HepG2 (cell line): ENCODE measurements at regions not wholly inside any gene's neighbourhood (a gene's known extent, or its start where the extent isn't known, plus 50 kb on each side); places are given as distances from the start of the nearest gene placed in this dataset.
"Not testable (repeated sequence)": the region's sequence is repeated elsewhere in the genome, so short reads cannot be mapped to it uniquely, and the experiment has no call there.

Experiments
- CHD2 ChIP-seq: IDR thresholded peaks from 2 replicates; pipeline ENCODE4 v1.6.1; 2011; ENCODE audit warnings: low read depth, low read length, improper control_type of control experiment
- FOXK2 ChIP-seq: fragments of 450-650 bp; IDR thresholded peaks from 2 replicates; pipeline ENCODE4 v1.6.1; 2016
- ZNF589 ChIP-seq: sonication (generic); formaldehyde crosslinking; conservative IDR thresholded peaks from 2 replicates; pipeline ENCODE4 v1.8.0; 2022; ENCODE audit warnings: mild to moderate bottlenecking, moderate library complexity, missing genetic modification reagents
- ZNF766 ChIP-seq: sonication (generic); formaldehyde crosslinking; IDR thresholded peaks from 2 replicates; pipeline ENCODE4 v1.5.0; 2020; ENCODE audit warnings: missing genetic modification reagents, borderline replicate concordance

DNA sequence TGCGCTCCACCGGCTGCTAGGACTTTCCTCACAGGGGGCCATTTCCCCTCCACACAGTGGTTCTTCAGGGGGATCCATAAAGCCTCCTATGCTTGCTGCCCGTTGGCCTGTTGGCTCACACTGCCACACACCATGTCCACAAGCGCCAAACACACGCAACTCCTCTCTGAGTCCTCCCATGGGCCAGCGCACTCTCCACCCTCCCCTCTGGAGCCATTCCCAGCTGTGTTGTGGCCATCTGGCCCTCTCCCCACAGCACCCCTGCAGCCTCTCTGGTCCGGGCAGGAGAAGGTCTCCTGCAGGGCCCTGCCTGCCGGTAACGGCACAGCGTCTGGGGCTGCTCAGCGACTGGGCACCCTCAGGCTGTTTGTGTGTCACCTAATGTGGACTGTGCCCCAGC lies 4473.3 kb upstream of the OR11H1 start:
- TF ChIP-seq FOXK2; CHD2; ZNF766; ZNF589 (CRISPR knock-in tag): not testable (repeated sequence)
